Endothelial cell (in vitro differentiated cells): ENCODE measurements at regions not wholly inside any gene's neighbourhood (a gene's known extent, or its start where the extent isn't known, plus 50 kb on each side); places are given as distances from the start of the nearest gene placed in this dataset.

Source experiments
- DNase-seq: peaks from one replicate; pipeline ENCODE4 v3.0.0; 2021; ENCODE audit warnings: low spot score
- H3K27ac Mint-ChIP-seq: one replicate; pipeline ENCODE4 v1.8.0; 2021; ENCODE audit warnings: mixed read lengths, inconsistent platforms; ENCODE audit not compliant: unreplicated experiment
- H3K27me3 Mint-ChIP-seq: one replicate; pipeline ENCODE4 v1.8.0; 2021; ENCODE audit warnings: mild to moderate bottlenecking, moderate library complexity, mixed read lengths, inconsistent platforms; ENCODE audit not compliant: unreplicated experiment
- H3K36me3 Mint-ChIP-seq: one replicate; pipeline ENCODE4 v1.8.0; 2021; ENCODE audit warnings: mild to moderate bottlenecking, low read depth, mixed read lengths, inconsistent platforms; ENCODE audit not compliant: unreplicated experiment
- H3K4me1 Mint-ChIP-seq: one replicate; pipeline ENCODE4 v1.8.0; 2021; ENCODE audit warnings: mild to moderate bottlenecking, mixed read lengths, inconsistent platforms; ENCODE audit not compliant: unreplicated experiment
- H3K4me3 Mint-ChIP-seq: one replicate; pipeline ENCODE4 v1.8.0; 2021; ENCODE audit warnings: mild to moderate bottlenecking, mixed read lengths, inconsistent platforms; ENCODE audit not compliant: unreplicated experiment
- H3K9me3 Mint-ChIP-seq: one replicate; pipeline ENCODE4 v1.8.0; 2021; ENCODE audit warnings: mixed read lengths, inconsistent platforms; ENCODE audit not compliant: unreplicated experiment
- TF ChIP-seq, protein P1 (sequence below): fragments of 200-600 bp; sonication (generic); IDR thresholded peaks from one replicate; pipeline ENCODE4 v1.5.0; 2021; ENCODE audit warnings: antibody characterized with exemption; ENCODE audit not compliant: unreplicated experiment

DNA sequence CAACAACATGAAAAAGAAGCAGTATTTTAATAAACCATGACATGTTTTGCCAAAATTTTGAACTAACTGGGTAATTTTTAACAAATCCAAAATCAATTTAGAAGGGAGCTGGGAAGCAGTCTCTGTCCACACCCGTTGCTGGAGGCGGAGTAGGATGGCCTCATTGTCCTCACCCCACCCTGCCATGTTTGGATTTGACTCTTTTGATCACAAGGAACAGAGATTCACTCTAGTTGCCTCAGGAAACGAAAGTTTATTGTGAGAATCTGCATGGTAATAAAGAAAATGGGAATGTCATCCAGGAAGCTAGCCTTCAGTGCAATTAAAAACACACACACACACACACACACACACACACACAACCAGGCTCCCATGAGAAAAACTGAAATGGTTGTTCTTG, 145.4 kb downstream of the SLC30A10 start:
- TF ChIP-seq, protein P1, sequence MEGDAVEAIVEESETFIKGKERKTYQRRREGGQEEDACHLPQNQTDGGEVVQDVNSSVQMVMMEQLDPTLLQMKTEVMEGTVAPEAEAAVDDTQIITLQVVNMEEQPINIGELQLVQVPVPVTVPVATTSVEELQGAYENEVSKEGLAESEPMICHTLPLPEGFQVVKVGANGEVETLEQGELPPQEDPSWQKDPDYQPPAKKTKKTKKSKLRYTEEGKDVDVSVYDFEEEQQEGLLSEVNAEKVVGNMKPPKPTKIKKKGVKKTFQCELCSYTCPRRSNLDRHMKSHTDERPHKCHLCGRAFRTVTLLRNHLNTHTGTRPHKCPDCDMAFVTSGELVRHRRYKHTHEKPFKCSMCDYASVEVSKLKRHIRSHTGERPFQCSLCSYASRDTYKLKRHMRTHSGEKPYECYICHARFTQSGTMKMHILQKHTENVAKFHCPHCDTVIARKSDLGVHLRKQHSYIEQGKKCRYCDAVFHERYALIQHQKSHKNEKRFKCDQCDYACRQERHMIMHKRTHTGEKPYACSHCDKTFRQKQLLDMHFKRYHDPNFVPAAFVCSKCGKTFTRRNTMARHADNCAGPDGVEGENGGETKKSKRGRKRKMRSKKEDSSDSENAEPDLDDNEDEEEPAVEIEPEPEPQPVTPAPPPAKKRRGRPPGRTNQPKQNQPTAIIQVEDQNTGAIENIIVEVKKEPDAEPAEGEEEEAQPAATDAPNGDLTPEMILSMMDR, result no peak
- no peaks in the 10 kb centered on the region for H3K36me3 Mint-ChIP-seq
- no peaks in the 10 kb centered on the region for H3K9me3 Mint-ChIP-seq
- H3K27ac Mint-ChIP-seq, result no peak overlapping the region
- no peaks in the 10 kb centered on the region for H3K27me3 Mint-ChIP-seq
- peaks cover 29% of the 10 kb centered on the region for H3K4me1 Mint-ChIP-seq
- H3K4me3 Mint-ChIP-seq, result no peak overlapping the region
- DNase-seq, result no peak

DNA sequence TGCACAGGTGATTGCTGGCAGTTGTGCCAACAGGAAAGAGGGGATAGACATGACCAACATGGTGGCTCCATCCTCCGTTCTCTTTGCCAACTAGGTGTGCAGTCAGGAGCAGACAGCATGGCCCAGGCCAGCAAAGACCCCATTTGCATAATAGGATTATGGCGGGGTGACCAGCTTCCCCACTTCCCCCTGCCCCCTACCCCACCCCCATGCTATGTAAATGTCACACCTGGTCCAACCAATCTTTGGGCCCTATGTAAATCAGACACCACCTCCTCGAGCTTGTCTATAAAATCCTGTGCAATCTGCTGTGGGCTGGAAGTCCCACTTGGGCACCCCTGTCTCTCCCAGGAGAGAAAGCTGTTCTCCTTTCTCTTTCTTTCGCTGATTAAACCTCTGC, 146.0 kb downstream of the SLC30A10 start:
- H3K9me3 Mint-ChIP-seq, result no peaks in the 10 kb centered on the region
- no peaks in the 10 kb centered on the region for H3K27me3 Mint-ChIP-seq
- no peak for DNase-seq
- no peaks in the 10 kb centered on the region for H3K36me3 Mint-ChIP-seq
- TF ChIP-seq, protein P1, result no peak
- H3K4me3 Mint-ChIP-seq, result no peak overlapping the region
- H3K4me1 Mint-ChIP-seq, result peaks cover 29% of the 10 kb centered on the region
- H3K27ac Mint-ChIP-seq, result no peak overlapping the region

DNA sequence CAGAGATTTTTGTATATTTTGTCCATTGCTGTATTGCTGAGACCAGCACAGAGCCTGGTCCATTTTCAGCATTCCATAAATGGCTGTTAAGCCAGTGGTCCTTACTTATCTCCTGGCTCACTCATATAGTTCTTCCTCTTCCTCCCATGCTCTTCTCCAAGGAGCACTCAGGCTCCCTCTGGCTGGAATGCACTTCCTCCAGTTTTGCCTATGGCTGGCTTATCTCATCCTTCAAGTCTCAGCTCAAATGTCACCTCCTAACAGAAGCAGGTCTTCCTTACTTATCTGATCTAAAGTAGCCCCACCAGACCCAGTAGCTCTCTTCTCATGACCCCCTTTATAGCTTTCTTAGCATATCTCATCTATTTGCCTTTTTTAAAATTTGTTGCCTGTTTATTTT, 146.9 kb downstream of the SLC30A10 start:
- H3K4me3 Mint-ChIP-seq, result no peak overlapping the region
- TF ChIP-seq, protein P1, result no peak
- H3K27me3 Mint-ChIP-seq, result no peaks in the 10 kb centered on the region
- H3K9me3 Mint-ChIP-seq, result no peaks in the 10 kb centered on the region
- H3K36me3 Mint-ChIP-seq, result no peaks in the 10 kb centered on the region
- no peak overlapping the region for H3K27ac Mint-ChIP-seq
- DNase-seq, result no peak
- H3K4me1 Mint-ChIP-seq, result peaks cover 31% of the 10 kb centered on the region

DNA sequence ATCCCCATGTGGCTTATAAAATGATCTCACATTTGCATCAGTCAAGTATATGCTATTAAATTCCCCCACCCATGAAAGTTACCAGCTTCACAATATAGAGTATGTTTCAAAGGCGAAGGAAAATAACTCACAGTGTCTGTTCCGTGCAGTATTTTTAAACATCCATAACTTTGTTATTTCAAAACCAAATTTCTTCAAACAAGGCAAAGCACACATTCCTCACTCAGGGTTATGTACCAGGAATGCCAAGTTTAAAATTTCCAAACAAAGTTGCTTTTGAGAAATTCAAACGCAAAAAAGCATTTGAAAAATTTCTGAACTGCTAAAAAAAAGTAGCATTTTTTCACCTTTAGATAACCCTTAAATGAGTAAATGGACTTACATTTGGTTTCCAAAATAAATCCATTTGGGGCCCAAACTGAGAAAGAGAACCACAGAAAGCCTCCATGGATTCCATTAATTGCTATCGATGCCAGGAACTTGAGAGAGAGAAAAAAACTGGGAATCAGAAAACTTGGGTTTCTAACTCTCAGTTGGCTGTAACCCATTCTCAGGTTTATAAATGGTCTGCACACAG, 149.5 kb downstream of the SLC30A10 start:
- no peaks in the 10 kb centered on the region for H3K9me3 Mint-ChIP-seq
- peaks cover 18% of the 10 kb centered on the region for H3K4me1 Mint-ChIP-seq
- H3K4me3 Mint-ChIP-seq, result no peak overlapping the region
- TF ChIP-seq, protein P1, result no peak
- H3K27me3 Mint-ChIP-seq, result no peaks in the 10 kb centered on the region
- DNase-seq, result no peak
- H3K36me3 Mint-ChIP-seq, result no peaks in the 10 kb centered on the region
- H3K27ac Mint-ChIP-seq, result no peak overlapping the region

DNA sequence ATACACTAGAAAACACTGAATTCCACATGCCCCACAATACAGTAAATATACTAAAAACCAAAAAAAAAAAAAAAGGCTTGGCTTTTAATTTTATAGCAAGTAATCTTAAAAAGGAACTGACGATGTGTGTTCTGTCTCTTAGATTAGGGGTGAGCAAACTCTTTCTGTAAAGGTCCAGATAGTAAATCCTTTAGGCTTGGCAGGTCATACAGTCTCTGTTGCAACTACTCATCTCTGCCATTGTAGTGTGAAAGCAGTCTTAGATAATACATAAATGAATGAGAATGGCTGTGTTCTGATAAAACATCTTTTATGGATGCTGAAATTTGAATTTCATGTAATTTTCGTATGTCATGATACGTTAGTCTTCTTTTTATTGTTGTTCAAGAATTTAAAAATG, 150.2 kb downstream of the SLC30A10 start:
- Mint-ChIP-seq H3K27ac (no peak overlapping the region), H3K4me1 (peaks cover 18% of the 10 kb centered on the region)

More for the DNA sequence above, 150.2 kb downstream of the SLC30A10 start:
- no peaks in the 10 kb centered on the region for H3K9me3 Mint-ChIP-seq
- no peaks in the 10 kb centered on the region for H3K27me3 Mint-ChIP-seq
- no peaks in the 10 kb centered on the region for H3K36me3 Mint-ChIP-seq
- TF ChIP-seq, protein P1, result no peak
- no peak overlapping the region for H3K4me3 Mint-ChIP-seq
- DNase-seq, result no peak
